Spleen (tissue), 3 donors: ENCODE measurements at regions not wholly inside any gene's neighbourhood (a gene's known extent, or its start where the extent isn't known, plus 50 kb on each side); places are given as distances from the start of the nearest gene placed in this dataset.

Source experiments
- POLR2A ChIP-seq, 3 donors: fragments of 450-650 bp; IDR thresholded peaks; one replicate each; pipeline ENCODE4 v1.5.1; 2017; ENCODE audit warnings: antibody characterized with exemption in 3 of 3, mild to moderate bottlenecking in 1 of 3
- POLR2AphosphoS5 ChIP-seq, 3 donors: sonication (generic); formaldehyde crosslinking; IDR thresholded peaks; one replicate each; pipeline ENCODE4 v1.5.1; 2017; ENCODE audit warnings: antibody characterized with exemption in 3 of 3

- TF ChIP-seq POLR2AphosphoS5 (IDR thresholded peaks at IDR 0.05) = no peak
- TF ChIP-seq POLR2A (IDR thresholded peaks at IDR 0.05) = no peak
These were observed 465.8 kb upstream of the MEIS1 start for GRCh38 chr2:65969161-65969560.
